ENCODE measurements at regions not wholly inside any gene's neighbourhood (a gene's known extent, or its start where the extent isn't known, plus 50 kb on each side); places are given as distances from the start of the nearest gene placed in this dataset.
"Not testable (repeated sequence)": the region's sequence is repeated elsewhere in the genome, so short reads cannot be mapped to it uniquely, and the experiment has no call there.

DNA sequence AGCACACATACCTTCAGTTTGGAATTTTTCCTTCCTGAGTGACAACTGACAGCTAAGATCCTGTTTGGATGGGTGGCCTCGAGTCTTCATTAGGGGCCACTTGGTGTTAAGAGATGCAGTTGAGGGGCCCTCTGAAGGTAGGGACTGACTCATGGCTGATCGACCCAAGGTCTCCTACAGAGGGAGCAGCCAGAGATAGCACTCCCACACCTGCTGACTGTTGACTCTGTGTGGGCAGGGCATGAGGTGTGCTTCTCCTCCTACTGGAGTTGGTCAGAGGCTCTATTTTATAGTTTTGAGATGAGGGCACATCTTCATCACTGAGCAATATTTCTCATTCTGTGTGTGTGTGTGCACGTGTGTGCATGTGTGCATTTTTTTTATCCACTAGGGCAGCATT lies 378.8 kb upstream of the PODXL start:
- Mint-ChIP-seq H3K4me1 (ENCODE audit: low read depth, unreplicated experiment) (no peaks in the 10 kb centered on the region), H3K4me3 (ENCODE audit: unreplicated experiment) (no peak overlapping the region), H3K27ac (ENCODE audit: unreplicated experiment) (no peak overlapping the region), H3K27me3 (ENCODE audit: unreplicated experiment) (peaks cover 5% of the 10 kb centered on the region), H3K9me3 (ENCODE audit: unreplicated experiment) (no peaks in the 10 kb centered on the region), H3K36me3 (ENCODE audit: unreplicated experiment) (peaks cover 10% of the 10 kb centered on the region)
- TF ChIP-seq, protein P1, sequence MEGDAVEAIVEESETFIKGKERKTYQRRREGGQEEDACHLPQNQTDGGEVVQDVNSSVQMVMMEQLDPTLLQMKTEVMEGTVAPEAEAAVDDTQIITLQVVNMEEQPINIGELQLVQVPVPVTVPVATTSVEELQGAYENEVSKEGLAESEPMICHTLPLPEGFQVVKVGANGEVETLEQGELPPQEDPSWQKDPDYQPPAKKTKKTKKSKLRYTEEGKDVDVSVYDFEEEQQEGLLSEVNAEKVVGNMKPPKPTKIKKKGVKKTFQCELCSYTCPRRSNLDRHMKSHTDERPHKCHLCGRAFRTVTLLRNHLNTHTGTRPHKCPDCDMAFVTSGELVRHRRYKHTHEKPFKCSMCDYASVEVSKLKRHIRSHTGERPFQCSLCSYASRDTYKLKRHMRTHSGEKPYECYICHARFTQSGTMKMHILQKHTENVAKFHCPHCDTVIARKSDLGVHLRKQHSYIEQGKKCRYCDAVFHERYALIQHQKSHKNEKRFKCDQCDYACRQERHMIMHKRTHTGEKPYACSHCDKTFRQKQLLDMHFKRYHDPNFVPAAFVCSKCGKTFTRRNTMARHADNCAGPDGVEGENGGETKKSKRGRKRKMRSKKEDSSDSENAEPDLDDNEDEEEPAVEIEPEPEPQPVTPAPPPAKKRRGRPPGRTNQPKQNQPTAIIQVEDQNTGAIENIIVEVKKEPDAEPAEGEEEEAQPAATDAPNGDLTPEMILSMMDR (IDR thresholded peaks at IDR 0.05; ENCODE audit: partially characterized antibody, unreplicated experiment), result no peak
- DNase-seq, result no peak

DNA sequence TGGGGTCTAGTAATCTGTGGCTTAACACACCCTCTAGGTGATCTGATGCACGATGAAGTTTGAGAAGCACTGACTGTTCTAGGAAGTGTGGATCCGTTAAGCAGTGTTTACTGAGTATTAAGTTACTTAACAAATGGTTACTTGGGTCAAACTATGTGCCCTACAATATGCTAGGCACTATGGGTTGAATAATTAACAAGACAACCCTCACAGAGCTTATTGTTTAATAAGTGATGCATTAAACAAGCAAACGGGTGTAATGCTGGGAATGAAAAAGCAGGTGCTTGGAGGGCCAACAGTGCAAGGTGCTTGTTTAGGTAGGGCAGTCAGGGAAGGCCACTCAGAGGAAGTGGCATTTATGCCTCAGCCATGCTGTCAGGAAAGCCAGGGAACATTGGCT lies 378.0 kb upstream of the PODXL start:
- no peaks in the 10 kb centered on the region for H3K9me3 Mint-ChIP-seq (ENCODE audit: unreplicated experiment)
- no peak overlapping the region for H3K4me3 Mint-ChIP-seq (ENCODE audit: unreplicated experiment)
- H3K36me3 Mint-ChIP-seq (ENCODE audit: unreplicated experiment), result peaks cover 10% of the 10 kb centered on the region
- H3K4me1 Mint-ChIP-seq (ENCODE audit: low read depth, unreplicated experiment), result no peaks in the 10 kb centered on the region
- H3K27me3 Mint-ChIP-seq (ENCODE audit: unreplicated experiment), result peaks cover 2% of the 10 kb centered on the region
- no peak overlapping the region for H3K27ac Mint-ChIP-seq (ENCODE audit: unreplicated experiment)
- no peak for DNase-seq
- TF ChIP-seq, protein P1 (IDR thresholded peaks at IDR 0.05; ENCODE audit: partially characterized antibody, unreplicated experiment), result no peak

DNA sequence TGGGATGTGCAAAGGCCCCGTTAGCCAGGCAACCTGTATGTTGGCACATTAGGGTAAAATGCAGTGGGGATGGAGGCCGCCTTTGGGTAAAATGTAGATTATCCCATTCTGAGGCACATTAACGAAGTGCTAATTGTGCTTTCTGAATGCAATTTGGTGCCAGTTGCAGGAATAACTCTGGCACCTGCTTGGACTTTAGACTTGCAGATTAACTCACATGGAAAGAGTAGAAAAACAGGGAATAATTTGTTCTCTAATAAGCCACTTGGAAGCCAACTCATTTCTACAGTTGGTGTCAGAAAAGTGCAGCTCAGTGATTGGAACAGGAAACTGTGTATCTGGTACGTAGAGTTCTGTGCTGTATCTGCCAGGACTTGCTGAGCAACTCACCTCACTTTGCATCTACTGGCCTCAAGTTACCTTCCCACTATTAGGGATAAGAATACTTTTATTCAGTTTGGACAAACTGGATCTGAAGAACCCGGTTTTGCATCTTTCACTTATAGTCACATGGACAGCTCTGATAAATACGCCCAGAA lies 377.4 kb upstream of the PODXL start:
- no peak overlapping the region for H3K27ac Mint-ChIP-seq (ENCODE audit: unreplicated experiment)
- H3K36me3 Mint-ChIP-seq (ENCODE audit: unreplicated experiment), result peaks cover 7% of the 10 kb centered on the region
- no peaks in the 10 kb centered on the region for H3K4me1 Mint-ChIP-seq (ENCODE audit: low read depth, unreplicated experiment)
- TF ChIP-seq, protein P1 (IDR thresholded peaks at IDR 0.05; ENCODE audit: partially characterized antibody, unreplicated experiment), result no peak
- no peak for DNase-seq
- no peaks in the 10 kb centered on the region for H3K9me3 Mint-ChIP-seq (ENCODE audit: unreplicated experiment)
- no peak overlapping the region for H3K4me3 Mint-ChIP-seq (ENCODE audit: unreplicated experiment)
- peaks cover 2% of the 10 kb centered on the region for H3K27me3 Mint-ChIP-seq (ENCODE audit: unreplicated experiment)

DNA sequence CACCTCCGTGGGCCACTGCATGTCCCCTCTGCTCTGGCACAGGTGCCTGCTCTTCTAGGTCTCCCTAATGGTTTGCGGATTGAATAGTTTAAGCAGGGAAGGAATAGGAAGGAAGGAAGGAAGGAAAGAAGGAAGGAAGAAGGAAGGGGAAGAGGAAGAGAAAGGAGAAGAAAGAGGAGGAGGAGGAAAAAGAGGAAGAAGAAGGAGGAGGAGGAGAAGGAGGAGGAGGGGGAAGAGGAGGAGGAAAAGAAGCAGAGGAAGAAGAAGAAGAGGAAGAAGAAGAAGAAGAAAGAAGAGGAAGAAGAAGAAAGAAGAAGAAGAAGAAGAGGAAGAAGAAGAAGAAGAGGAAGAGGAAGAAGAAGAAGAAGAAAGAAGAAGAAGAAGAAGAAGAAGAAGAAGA lies 376.8 kb upstream of the PODXL start:
- H3K4me1 Mint-ChIP-seq (ENCODE audit: low read depth, unreplicated experiment); DNase-seq; H3K27ac Mint-ChIP-seq (ENCODE audit: unreplicated experiment); H3K9me3 Mint-ChIP-seq (ENCODE audit: unreplicated experiment); H3K4me3 Mint-ChIP-seq (ENCODE audit: unreplicated experiment); H3K27me3 Mint-ChIP-seq (ENCODE audit: unreplicated experiment); H3K36me3 Mint-ChIP-seq (ENCODE audit: unreplicated experiment): not testable (repeated sequence)

DNA sequence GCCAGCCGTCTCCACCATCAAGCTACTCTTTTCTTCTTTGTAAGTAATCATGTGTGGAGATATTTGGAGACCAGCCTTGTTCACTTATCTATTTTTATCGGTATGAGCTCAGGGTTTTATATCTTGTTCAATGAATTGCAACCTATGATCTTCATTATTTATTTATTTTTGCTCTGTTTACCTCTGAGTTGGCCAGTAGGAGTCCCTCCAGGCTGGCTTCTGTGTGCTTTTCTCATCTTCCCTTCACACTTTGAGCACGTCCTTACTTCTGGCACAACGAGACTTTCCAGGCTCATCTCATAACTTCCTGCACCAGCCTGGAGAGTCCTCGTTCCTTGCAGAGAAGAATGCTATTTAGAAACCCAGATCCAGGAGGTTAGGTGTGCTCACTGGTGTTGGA lies 375.8 kb upstream of the PODXL start:
- Mint-ChIP-seq H3K4me1 (ENCODE audit: low read depth, unreplicated experiment) (peaks cover 3% of the 10 kb centered on the region), H3K9me3 (ENCODE audit: unreplicated experiment) (peaks cover 4% of the 10 kb centered on the region), H3K4me3 (ENCODE audit: unreplicated experiment) (no peak overlapping the region), H3K27ac (ENCODE audit: unreplicated experiment) (no peak overlapping the region), H3K36me3 (ENCODE audit: unreplicated experiment) (peaks cover 5% of the 10 kb centered on the region), H3K27me3 (ENCODE audit: unreplicated experiment) (peaks cover 2% of the 10 kb centered on the region)
- no peak for DNase-seq
- TF ChIP-seq, protein P1 (IDR thresholded peaks at IDR 0.05; ENCODE audit: partially characterized antibody, unreplicated experiment), result no peak
